SIG-M5 treated with dmso at 0.1 percent for 504 hours (cell line): ENCODE measurements at regions not wholly inside any gene's neighbourhood (a gene's known extent, or its start where the extent isn't known, plus 50 kb on each side); places are given as distances from the start of the nearest gene placed in this dataset.
"Not testable (repeated sequence)": the region's sequence is repeated elsewhere in the genome, so short reads cannot be mapped to it uniquely, and the experiment has no call there.

ENCODE experiments used
- DNase-seq: peaks from one replicate; lab custom pipeline; 2025; ENCODE audit not compliant: unreplicated experiment; lab: John Stamatoyannopoulos, UW

GRCh38 chr4:66766557-66766956 lies 778.7 kb downstream of the CENPC start:
- no peak for DNase-seq

- no peak for DNase-seq
These were observed 795.0 kb downstream of the CENPC start for GRCh38 chr4:66750273-66750672.

- not testable (repeated sequence) for DNase-seq
These were observed 798.4 kb downstream of the CENPC start for GRCh38 chr4:66746918-66747317.

GRCh38 chr4:66741081-66741480 lies 804.2 kb downstream of the CENPC start:
- no peak for DNase-seq

DNA sequence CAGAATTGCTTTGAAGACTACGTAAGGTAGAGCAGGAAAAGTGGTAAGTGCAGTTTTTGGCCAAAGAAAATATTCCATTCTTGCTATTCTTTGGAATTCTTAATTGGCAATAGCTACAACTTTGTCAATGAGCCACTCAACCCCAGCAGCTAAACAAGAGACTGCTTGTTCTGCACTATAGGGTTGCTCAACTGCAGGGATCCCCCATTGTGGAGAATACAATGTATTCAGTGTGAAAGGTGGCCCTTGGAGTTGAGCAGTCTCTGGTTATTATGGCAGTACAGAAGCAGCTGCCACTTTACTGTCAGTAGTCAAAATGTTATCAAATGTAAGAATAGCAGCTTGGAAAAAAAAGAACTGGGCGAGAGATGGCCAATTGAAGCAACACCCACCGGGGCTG lies 808.7 kb downstream of the CENPC start:
- DNase-seq: no peak

DNA sequence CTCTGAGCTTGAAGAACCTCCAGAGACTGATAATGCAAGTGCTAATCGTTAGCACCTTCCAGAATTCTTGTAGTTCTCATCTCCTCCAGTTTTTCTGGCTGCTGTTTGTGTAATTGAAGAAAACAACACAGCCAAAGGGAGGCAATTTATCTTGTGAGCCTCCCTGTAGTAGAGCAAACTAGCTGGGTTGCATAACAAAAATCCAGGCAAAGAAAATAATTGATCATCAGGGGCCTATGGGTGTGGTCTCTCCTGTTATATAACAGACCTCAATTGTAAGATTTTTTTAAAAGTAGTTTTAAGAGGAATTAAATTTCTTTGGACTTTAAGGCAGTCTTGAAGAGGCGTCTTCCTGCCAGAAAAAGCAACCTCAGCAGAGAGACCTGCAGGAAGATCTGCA lies 817.0 kb downstream of the CENPC start:
- no peak for DNase-seq

GRCh38 chr4:66712301-66712921 lies 832.9 kb downstream of the CENPC start:
- DNase-seq: not testable (repeated sequence)

DNA sequence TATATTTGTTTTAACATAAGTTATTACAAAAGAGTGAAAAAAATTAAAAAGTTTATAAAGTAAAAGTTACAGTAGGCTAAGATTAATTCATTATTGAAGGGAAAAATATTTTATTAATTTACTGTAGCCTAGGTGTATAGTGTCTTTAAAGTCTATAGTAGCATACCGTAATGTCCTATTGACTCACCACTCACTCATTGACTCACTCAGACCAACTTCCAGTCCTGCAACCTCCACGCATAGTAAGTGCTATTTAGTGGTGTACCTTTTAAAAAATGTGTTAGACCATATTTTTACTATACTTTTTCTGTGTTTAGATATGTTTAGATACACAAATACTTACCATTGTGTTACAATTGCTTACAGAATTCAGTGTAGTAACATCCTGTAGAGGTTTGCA lies 841.1 kb downstream of the CENPC start:
- DNase-seq: no peak

DNA sequence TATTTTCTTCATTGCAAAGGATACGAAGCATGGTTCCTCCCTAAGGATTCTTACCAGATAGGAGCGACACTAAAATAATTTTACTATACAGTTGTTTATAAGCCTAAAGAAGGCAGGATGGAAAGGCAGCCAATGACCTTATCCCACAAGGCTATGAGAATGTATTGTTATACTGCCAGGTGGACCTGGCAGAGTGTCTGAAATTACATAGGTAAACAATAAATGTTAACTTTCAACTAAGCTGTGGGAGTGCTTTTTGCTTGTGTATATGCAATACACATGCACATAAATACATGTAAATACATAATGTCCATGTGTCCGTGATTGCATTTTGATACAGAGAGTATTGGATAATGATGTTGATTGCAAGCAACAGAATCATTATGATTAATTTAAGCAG lies 850.6 kb downstream of the CENPC start:
- DNase-seq: no peak

GRCh38 chr4:66693694-66694093 lies 851.6 kb downstream of the CENPC start:
- no peak for DNase-seq

DNA sequence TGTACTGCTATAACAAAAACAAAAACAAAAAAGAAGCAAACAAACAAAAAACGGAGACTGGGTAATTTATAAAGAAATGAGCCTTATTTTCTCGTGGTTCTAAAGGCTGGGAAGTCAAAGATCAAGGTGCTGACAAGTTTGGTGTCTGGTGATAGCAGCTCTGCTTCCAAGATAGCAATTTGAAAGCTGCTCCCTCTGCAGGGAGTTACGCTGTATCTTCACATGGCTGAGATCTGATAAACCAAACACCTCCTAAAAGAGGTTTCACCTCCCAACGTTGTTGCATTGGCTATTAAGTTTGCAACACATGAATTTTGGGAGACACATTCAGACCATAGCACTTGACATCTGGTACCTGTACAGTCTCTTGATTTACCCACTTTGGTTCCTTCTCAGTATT lies 854.2 kb downstream of the CENPC start:
- DNase-seq: no peak

DNA sequence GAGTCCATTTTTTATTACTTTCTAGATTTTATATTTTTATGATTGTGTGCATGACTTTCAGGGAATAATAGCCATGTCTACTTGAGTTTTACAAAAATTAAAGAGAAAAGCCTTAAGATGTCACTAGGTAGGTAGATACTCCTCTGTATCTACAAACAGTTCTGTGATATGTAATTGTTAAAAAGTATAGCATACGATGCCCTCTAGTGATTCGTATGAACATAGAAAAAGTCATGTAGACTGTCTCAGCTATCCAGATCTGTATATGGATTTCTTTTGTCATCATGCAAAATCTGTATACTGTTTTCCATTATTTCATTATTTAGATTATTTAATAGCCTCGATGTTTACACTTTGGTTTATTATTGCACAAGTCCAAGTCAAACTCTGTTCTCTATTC lies 856.6 kb downstream of the CENPC start:
- DNase-seq: peak; percentile 1

- no peak for DNase-seq
These were observed 857.8 kb downstream of the CENPC start for GRCh38 chr4:66687459-66687858.

DNA sequence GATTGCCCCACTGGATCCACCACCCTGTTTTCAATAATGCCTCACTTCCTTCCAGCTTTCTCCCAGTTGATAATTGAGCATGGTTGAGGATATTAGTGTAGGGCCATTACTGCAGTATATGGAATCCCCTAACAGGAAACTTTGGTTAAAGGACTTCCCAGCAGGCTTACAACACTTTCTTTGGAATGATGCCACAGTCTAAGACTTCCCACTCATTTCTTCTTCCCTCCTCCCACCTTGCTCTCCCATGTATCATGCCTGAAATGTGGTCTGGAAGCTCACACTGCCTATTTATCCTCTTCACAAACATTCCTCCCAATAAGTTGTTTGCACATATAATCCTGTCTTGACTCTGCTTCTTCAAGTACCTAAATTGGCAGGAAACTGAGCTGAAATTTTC lies 863.3 kb downstream of the CENPC start:
- DNase-seq: no peak

DNA sequence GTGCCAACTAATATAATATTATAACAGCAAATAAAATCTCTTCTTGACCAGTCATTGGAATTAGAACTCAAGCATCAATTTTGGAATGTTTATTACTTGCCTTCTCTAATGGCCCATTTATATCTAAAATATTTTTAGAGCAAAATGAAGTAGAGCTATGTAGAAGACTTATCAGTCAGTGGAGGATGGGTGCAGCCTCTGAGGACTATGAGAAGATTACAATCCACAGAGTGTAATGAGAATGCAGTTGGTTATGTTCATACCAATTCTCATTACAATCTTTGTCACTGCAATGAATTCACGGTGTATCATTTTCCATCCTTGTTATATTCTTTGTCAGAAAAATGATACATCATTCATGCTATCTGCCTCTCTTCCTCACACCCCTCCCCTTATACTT lies 878.1 kb downstream of the CENPC start:
- DNase-seq: no peak

DNA sequence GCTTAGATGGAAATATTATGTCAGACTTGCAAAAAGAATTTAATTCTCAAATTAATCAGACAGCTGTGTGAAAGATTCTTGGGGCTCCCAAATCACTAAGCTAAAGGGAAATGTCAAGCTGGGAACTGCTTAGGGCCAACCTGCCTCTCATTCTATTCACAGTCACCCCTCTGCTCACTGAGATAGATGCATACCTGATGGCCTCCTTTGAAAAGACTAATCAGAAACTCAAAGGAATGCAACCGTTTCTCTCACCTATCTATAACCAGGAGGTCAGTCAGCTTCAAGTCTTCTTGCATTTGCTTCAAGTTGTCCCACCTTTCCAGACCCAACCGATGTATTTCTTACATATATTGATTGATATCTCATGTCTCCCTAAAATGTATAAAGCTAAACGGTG lies 882.7 kb downstream of the CENPC start:
- DNase-seq: no peak

GRCh38 chr4:66658809-66659208 lies 886.5 kb downstream of the CENPC start:
- DNase-seq: no peak

- no peak for DNase-seq
These were observed 889.8 kb downstream of the CENPC start for GRCh38 chr4:66655505-66655904.

DNA sequence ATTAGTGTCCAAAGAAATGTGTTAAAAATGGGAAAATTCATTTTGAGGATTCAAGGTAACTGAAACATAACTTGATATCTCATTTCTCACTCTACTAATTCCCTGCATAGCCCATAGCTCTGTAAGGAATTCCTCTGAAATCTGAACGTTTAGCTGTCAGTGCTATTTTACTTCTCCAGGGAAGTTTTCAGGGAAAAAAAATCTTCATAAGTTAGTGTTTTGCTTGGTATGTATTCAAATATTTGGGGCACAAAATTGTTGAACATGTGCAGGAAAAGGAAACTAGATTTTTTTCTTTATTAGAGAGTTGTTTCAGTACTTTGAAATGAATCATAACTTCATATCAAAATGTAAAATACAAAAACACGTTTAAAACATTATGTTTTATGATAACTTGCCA lies 891.4 kb downstream of the CENPC start:
- DNase-seq: no peak

GRCh38 chr4:66649236-66649635 lies 896.1 kb downstream of the CENPC start:
- DNase-seq: no peak

DNA sequence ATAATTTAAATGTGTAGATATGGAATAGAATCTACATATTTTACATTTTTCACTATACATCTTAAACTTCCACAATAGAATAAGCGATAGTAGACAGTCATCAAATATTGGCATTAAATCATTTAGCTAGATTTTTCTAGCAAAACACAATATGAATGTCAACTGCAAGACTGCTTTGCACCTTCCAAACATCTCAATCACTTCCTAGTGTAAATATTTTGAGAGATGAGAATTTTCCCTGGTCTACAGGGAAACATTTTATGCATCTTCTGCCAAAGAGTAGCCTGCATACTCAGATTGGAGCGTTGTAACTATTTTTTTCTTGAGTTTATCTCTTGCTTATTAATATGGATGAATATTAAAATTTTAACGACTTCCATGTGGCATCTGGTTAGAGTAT lies 897.4 kb downstream of the CENPC start:
- DNase-seq: no peak

- DNase-seq: no peak
These were observed 897.8 kb downstream of the CENPC start for GRCh38 chr4:66647476-66647875.

DNA sequence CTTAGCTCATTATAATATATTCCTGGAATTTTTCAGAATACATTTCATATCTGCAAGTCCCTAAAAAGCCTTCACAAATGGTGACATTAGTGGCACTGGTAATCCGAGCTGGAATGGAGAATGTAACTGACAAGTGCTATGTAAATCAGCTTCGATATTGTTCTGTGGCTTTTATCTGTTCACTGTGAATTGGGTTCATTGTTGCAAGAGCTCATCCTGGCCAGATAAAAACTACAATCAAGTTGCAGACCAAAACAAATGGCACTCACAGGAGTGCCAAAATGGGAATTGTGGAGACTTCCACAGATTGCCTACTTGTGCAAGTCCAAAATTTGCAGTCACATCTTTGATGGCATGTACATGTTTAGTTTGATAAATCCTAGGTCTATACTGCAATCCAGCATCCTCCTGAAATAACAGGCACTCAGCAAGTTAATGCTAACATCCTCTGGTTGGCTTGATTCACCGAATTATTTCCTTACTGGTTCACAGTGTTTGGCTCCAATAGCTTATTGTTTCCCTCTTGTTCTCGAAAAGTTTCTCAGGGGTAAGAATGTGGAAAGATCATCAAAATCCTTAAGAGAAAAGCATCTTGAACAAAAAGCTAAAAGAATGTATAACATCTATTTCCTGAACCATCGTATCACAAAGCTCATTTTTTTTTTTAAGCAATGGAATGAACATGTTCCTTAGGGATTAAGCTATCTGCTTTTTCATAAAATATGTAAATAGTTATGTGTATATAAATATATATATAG lies 904.9 kb downstream of the CENPC start:
- DNase-seq: no peak
